Upper lobe of left lung (tissue), 4 donors: ENCODE measurements at regions not wholly inside any gene's neighbourhood (a gene's known extent, or its start where the extent isn't known, plus 50 kb on each side); places are given as distances from the start of the nearest gene placed in this dataset.

ENCODE experiments used
- EP300 ChIP-seq, 4 donors: sonication (generic); formaldehyde crosslinking; IDR thresholded peaks; one replicate each; pipeline ENCODE4 v1.5.1; 2017; ENCODE audit warnings: antibody characterized with exemption in 4 of 4, control low read depth in 2 of 4
- POLR2A ChIP-seq, 4 donors: fragments of 450-650 bp; IDR thresholded peaks; one replicate each; pipeline ENCODE4 v1.5.1; 2016 to 2017; ENCODE audit warnings: antibody characterized with exemption in 4 of 4, mild to moderate bottlenecking in 2 of 4
- TF ChIP-seq, protein P1 (sequence below), 6 experiments: fragments of 450-650 bp in 4 of 6; fragments of 200-600 bp in 2 of 6; sonication (generic) in 2 of 6; IDR thresholded peaks; one replicate each; pipeline ENCODE4 v1.5.1; 2016 to 2019; ENCODE audit warnings: antibody characterized with exemption in 6 of 6

DNA sequence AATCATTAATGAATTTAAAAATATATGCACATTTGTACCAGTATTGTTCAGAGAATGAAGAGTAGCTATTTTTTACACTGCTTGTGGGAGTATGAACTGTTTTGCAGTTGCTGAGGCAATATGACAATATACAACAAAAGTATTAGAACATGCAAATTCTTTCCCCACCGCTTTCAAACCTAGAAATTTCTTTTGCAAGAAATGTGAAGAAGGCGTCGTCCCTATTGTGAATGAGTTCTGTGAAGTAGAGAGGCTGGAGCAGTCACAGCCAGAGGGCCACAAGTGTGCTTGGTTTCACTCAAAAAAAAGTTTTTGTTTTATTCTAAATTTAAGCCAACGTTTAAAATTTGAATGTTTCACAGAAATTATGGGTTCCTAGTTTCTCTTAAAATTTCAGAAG lies 184.9 kb downstream of the ALG10B start:
- TF ChIP-seq POLR2A (IDR thresholded peaks at IDR 0.05) (no peak), EP300 (IDR thresholded peaks at IDR 0.05) (no peak)
- TF ChIP-seq, protein P1, sequence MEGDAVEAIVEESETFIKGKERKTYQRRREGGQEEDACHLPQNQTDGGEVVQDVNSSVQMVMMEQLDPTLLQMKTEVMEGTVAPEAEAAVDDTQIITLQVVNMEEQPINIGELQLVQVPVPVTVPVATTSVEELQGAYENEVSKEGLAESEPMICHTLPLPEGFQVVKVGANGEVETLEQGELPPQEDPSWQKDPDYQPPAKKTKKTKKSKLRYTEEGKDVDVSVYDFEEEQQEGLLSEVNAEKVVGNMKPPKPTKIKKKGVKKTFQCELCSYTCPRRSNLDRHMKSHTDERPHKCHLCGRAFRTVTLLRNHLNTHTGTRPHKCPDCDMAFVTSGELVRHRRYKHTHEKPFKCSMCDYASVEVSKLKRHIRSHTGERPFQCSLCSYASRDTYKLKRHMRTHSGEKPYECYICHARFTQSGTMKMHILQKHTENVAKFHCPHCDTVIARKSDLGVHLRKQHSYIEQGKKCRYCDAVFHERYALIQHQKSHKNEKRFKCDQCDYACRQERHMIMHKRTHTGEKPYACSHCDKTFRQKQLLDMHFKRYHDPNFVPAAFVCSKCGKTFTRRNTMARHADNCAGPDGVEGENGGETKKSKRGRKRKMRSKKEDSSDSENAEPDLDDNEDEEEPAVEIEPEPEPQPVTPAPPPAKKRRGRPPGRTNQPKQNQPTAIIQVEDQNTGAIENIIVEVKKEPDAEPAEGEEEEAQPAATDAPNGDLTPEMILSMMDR (IDR thresholded peaks at IDR 0.05), result no peak
